BJ (cell line): ENCODE measurements at regions not wholly inside any gene's neighbourhood (a gene's known extent, or its start where the extent isn't known, plus 50 kb on each side); places are given as distances from the start of the nearest gene placed in this dataset.
A peak's percentile ranks its signal among the peaks of the same experiment; 100 is the strongest.

Experiments
- CTCF ChIA-PET: fragments of 350-600 bp; formaldehyde crosslinking; extraction: SDS; loops from one replicate; lab custom pipeline; 2021; ENCODE audit warnings: antibody characterized with exemption, inconsistent platforms; lab: Yijun Ruan, JAX
- POLR2A ChIA-PET: fragments of 300-600 bp; sonication (Branson Sonifier 250); formaldehyde crosslinking; extraction: SDS; loops from one replicate; lab custom pipeline; 2021; ENCODE audit warnings: antibody characterized with exemption; lab: Charles Lee
- DNase-seq: peaks from one replicate; pipeline ENCODE4 v3.0.0-alpha.2; 2011; ENCODE audit warnings: low read depth
- H3K27me3 ChIP-seq: 2 replicates; pipeline ENCODE4 v1.6.0; 2011; ENCODE audit warnings: low read length; ENCODE audit not compliant: control insufficient read depth, insufficient read depth
- H3K36me3 ChIP-seq: 2 replicates; pipeline ENCODE4 v1.5.1; 2011; ENCODE audit warnings: low read length; ENCODE audit not compliant: control insufficient read depth, insufficient read depth
- H3K4me3 ChIP-seq: 2 replicates; pipeline ENCODE4 v1.5.1; 2011; ENCODE audit warnings: low read depth, mild to moderate bottlenecking, control low read depth, low read length
- TF ChIP-seq, protein P1 (sequence below): IDR thresholded peaks from 2 replicates; pipeline ENCODE4 v1.5.1; 2011; ENCODE audit warnings: low read depth, mild to moderate bottlenecking, control low read depth, inconsistent platforms, low read length, moderate library complexity; ENCODE audit not compliant: insufficient read depth

GRCh38 chr2:216570357-216570756 lies 62.9 kb upstream of the IGFBP2 start:
- ChIA-PET POLR2A (no interaction called here), CTCF (no interaction called here)
- Histone ChIP-seq H3K36me3 (no peaks in the 10 kb centered on the region), H3K27me3 (peaks cover 4% of the 10 kb centered on the region; the same call in 1 of the 2 replicates), H3K4me3 (no peak overlapping the region)
- no peak for DNase-seq
- TF ChIP-seq, protein P1, sequence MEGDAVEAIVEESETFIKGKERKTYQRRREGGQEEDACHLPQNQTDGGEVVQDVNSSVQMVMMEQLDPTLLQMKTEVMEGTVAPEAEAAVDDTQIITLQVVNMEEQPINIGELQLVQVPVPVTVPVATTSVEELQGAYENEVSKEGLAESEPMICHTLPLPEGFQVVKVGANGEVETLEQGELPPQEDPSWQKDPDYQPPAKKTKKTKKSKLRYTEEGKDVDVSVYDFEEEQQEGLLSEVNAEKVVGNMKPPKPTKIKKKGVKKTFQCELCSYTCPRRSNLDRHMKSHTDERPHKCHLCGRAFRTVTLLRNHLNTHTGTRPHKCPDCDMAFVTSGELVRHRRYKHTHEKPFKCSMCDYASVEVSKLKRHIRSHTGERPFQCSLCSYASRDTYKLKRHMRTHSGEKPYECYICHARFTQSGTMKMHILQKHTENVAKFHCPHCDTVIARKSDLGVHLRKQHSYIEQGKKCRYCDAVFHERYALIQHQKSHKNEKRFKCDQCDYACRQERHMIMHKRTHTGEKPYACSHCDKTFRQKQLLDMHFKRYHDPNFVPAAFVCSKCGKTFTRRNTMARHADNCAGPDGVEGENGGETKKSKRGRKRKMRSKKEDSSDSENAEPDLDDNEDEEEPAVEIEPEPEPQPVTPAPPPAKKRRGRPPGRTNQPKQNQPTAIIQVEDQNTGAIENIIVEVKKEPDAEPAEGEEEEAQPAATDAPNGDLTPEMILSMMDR: no peak

DNA sequence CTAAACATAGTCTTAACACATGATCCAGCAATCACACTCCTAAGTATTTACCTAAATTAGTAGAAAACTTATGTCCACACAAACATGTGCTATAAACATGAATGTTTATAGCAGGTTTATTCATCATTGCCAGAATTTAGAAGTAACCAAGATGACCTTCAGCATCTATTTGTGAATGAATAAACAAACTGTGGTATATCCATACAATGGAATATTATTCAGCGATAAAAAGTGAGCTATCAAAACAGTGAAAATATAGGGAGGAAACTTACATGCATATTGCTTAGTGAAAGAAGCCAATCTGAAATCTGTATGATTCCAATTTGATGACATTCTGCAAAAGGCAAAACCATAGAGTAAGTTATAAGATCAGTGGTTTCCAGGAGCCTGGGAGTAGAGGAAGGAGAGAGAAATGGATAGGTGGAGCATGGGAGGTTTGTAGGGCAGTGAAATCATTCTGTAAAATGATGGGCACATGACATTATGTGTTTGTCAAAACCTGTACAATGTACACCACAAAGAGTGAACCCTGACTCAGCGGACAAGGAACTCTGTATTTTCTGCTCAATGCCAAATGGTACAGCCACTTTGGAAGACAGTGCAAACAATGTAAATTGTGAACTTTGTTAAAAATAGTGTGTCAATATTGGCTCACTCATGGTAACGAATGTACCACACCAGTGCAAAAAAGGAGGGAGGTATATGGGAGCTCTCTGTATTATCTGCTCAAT lies 61.9 kb upstream of the IGFBP2 start:
- POLR2A ChIA-PET: no interaction called here
- CTCF ChIA-PET: interaction anchor here (0.7 kb wide), 1 partner anchor 50 kb away, joined by 3 read pairs; no protein-coding TSS in a partner anchor
- TF ChIP-seq, protein P1: no peak
- H3K4me3 ChIP-seq: no peak overlapping the region
- no peak for DNase-seq
- peaks cover 4% of the 10 kb centered on the region; the same call in 1 of the 2 replicates for H3K27me3 ChIP-seq
- no peaks in the 10 kb centered on the region for H3K36me3 ChIP-seq

DNA sequence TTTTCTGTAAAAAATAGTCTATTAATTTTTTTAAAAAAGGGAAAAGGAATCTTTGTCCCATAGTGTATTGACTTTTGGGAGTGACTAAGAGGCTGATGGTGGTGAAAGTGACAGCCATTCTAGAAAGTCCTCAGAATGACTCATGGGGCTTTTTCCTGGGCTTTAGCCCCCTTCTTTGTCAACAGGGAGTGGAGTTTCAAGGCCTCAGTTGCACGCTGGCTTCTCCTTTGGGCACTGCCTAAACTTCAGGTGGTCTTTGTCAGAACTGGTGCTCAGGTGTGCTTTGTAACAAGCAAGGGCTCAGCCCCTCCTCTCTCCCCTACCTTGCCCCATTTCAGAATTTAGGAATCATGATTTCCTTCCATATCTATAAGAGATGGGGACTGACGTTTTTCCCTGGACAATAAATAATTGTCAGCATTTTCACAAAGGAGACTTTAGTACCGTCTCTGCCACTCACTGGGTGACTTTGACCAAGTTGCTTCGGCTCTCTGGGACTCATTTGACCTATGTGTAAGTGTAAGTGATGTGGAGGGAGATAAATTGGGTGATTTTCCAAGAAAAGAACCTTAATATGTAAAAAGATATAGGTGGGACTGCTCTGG lies 61.2 kb upstream of the IGFBP2 start:
- H3K4me3 ChIP-seq: no peak overlapping the region
- POLR2A ChIA-PET: no interaction called here
- TF ChIP-seq, protein P1: no peak
- H3K27me3 ChIP-seq: peaks cover 4% of the 10 kb centered on the region; the same call in 1 of the 2 replicates
- no peak for DNase-seq
- CTCF ChIA-PET: interaction anchor here (0.7 kb wide), 1 partner anchor 51 kb away, joined by 3 read pairs; no protein-coding TSS in a partner anchor
- no peaks in the 10 kb centered on the region for H3K36me3 ChIP-seq

- Histone ChIP-seq H3K36me3 (no peaks in the 10 kb centered on the region), H3K4me3 (no peak overlapping the region), H3K27me3 (peaks cover 4% of the 10 kb centered on the region; the same call in 1 of the 2 replicates)
- peak; percentile 49 for DNase-seq
- TF ChIP-seq, protein P1: no peak
- POLR2A ChIA-PET: no interaction called here
- CTCF ChIA-PET: interaction anchor here (0.6 to 1.0 kb wide), 2 partner anchors 26 to 1107 kb away, joined by 3 read pairs; no protein-coding TSS in a partner anchor
Observed at GRCh38 chr2:216572582-216573578, 60.3 kb upstream of the IGFBP2 start.
